ENCODE measurements at regions not wholly inside any gene's neighbourhood (a gene's known extent, or its start where the extent isn't known, plus 50 kb on each side); places are given as distances from the start of the nearest gene placed in this dataset.
A peak's percentile ranks its signal among the peaks of the same experiment; 100 is the strongest.

DNA sequence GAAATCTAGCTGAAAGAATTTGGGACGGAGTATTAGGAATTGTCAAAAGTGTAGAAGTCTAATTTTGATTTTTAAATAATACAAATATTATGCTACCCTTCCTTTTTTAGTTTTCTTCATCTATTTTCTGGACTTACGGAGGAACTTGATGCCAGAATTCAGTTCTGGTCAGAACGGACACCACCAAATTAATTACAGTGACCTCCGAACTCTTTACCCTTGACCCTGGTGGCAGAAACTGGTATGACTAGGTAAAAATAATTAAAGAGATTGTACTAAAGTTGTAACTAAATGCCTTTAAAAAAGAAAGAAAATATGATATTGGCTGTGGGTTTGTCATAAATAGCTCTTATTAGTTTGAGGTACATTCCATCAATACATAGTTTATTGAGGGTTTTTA lies 751.1 kb upstream of the MAP3K7 start:
- Mint-ChIP-seq H3K27me3 (ENCODE audit: low read depth) (no peaks in the 10 kb centered on the region), H3K4me1 (peaks cover 9% of the 10 kb centered on the region), H3K9me3 (peaks cover 2% of the 10 kb centered on the region), H3K36me3 (ENCODE audit: low read depth) (no peaks in the 10 kb centered on the region), H3K27ac (no peak overlapping the region), H3K4me3 (no peak overlapping the region)
- TF ChIP-seq, protein P1, sequence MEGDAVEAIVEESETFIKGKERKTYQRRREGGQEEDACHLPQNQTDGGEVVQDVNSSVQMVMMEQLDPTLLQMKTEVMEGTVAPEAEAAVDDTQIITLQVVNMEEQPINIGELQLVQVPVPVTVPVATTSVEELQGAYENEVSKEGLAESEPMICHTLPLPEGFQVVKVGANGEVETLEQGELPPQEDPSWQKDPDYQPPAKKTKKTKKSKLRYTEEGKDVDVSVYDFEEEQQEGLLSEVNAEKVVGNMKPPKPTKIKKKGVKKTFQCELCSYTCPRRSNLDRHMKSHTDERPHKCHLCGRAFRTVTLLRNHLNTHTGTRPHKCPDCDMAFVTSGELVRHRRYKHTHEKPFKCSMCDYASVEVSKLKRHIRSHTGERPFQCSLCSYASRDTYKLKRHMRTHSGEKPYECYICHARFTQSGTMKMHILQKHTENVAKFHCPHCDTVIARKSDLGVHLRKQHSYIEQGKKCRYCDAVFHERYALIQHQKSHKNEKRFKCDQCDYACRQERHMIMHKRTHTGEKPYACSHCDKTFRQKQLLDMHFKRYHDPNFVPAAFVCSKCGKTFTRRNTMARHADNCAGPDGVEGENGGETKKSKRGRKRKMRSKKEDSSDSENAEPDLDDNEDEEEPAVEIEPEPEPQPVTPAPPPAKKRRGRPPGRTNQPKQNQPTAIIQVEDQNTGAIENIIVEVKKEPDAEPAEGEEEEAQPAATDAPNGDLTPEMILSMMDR (IDR thresholded peaks at IDR 0.05; ENCODE audit: unreplicated experiment in 3 of 3), result peak in 2 of 3 experiments; percentile 20 to 32

DNA sequence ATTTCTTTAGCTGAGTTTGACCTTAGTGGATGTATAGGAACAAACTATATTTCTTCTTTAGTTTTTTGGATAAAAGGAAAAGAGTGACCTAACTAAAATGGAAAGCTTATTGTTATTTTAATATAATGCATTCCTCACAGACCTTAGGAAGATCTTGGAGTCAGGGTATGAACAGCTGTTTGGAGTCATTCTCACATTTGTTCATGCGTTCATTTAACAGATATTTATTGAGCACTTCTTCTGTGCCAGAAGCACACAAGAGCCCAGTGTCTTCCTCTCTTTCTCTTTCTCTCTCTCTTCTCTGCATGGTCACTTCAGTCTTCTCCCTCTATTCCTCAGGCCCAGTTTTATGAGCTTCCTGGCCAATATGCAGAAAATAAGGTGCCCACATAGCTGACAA lies 744.0 kb upstream of the MAP3K7 start:
- TF ChIP-seq, protein P1 (IDR thresholded peaks at IDR 0.05; ENCODE audit: unreplicated experiment in 3 of 3), result no peak
- H3K36me3 Mint-ChIP-seq (ENCODE audit: low read depth), result no peaks in the 10 kb centered on the region
- H3K4me1 Mint-ChIP-seq, result peaks cover 18% of the 10 kb centered on the region
- H3K4me3 Mint-ChIP-seq, result no peak overlapping the region
- H3K9me3 Mint-ChIP-seq, result peaks cover 6% of the 10 kb centered on the region
- H3K27me3 Mint-ChIP-seq (ENCODE audit: low read depth), result no peaks in the 10 kb centered on the region
- peak overlapping the region in 2 of 3 experiments; percentile 5 to 34 for H3K27ac Mint-ChIP-seq

DNA sequence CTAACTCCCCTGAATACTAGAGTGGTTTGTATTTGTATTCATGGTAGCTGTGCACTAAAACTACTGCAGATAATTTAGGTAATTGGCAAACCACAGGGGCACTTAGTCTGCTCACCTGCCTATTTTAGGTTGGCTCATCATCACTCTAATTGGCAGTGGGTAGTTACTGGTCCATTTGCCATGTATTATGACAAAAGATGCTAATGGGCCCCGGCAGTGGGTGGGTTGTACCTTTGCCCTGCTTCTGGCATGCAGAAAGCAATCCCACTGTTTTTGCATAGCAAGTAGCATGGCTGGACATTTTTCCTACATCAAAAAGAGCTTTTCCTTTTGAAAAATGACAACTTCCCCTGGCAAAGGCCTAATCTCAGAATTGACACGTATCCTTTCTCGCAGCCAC lies 741.4 kb upstream of the MAP3K7 start:
- Mint-ChIP-seq H3K4me3 (no peak overlapping the region), H3K27ac (no peak overlapping the region), H3K36me3 (ENCODE audit: low read depth) (no peaks in the 10 kb centered on the region), H3K9me3 (peaks cover 4% of the 10 kb centered on the region), H3K27me3 (ENCODE audit: low read depth) (no peaks in the 10 kb centered on the region), H3K4me1 (peaks cover 25% of the 10 kb centered on the region)
- TF ChIP-seq, protein P1 (IDR thresholded peaks at IDR 0.05; ENCODE audit: unreplicated experiment in 3 of 3), result no peak

DNA sequence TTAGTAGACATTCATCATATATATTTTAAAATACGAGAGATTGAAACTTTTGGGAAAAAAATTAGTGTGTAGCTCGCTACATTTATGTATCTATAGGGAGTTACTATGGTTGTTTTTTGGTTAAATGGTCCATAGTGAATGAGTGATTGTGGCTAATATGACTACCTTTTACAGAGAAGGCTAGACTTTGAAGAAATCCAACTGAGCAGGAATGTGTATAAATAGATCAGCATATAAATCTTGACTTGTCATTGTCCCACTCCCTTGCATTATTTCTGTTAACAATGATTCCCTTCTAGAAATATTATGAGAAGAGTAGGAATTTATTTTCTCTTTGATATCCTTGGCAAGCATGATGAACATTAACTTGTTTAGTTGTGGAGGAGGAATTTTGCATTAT lies 737.8 kb upstream of the MAP3K7 start:
- Mint-ChIP-seq H3K27ac (no peak overlapping the region), H3K4me1 (peaks cover 10% of the 10 kb centered on the region), H3K36me3 (ENCODE audit: low read depth) (no peaks in the 10 kb centered on the region), H3K9me3 (no peaks in the 10 kb centered on the region), H3K4me3 (no peak overlapping the region), H3K27me3 (ENCODE audit: low read depth) (no peaks in the 10 kb centered on the region)
- TF ChIP-seq, protein P1 (IDR thresholded peaks at IDR 0.05; ENCODE audit: unreplicated experiment in 3 of 3), result no peak

DNA sequence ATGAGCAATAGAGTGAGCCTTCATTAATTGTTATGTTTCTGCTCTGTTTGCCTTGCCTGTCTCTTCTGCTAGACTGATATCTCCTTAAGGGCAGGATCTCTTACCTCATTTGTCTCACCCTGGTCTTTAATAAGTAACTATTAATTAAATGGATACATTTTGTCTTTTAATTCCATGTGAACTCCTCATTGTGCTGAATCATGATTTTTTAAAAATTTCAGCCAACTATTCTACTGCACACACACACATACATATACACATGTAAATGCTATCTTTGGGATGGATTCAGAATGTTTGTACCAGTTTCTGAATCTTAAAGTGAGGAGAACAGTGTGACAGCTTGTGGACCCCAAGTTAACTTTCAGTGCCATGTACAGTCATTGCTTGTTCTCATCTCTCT lies 731.1 kb upstream of the MAP3K7 start:
- Mint-ChIP-seq H3K36me3 (ENCODE audit: low read depth) (no peaks in the 10 kb centered on the region), H3K4me1 (peaks cover 21% of the 10 kb centered on the region), H3K27ac (peak overlapping the region in 1 of 3 experiments; percentile 61), H3K4me3 (no peak overlapping the region), H3K27me3 (ENCODE audit: low read depth) (no peaks in the 10 kb centered on the region), H3K9me3 (peaks cover 2% of the 10 kb centered on the region)
- TF ChIP-seq, protein P1 (IDR thresholded peaks at IDR 0.05; ENCODE audit: unreplicated experiment in 3 of 3), result no peak

DNA sequence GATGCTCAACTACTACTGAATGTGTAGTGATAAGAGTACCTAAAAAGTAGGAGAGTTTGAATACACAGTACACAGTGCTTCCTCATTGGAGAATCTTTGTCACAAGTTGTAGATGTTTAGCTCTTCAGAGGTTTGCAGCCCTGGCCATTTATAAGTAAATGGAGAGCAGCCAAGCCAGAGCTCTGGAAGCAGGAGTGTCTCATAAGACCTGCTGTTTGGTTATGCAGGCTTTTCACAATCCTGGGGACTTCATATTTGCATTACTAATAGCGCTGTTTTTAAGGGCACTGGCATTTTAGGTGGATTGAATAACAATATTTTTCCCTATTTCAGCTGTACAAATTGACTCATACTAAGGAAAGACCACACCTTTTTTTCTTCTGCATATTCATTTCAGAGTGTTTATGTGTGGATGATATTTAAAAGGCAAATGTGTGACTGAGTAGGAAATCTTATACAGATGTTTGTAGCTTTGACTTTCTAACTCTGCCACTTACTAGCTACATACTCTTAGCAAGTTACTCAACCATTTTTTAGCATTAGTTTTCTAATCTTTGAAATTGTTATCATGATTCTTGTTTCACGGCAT lies 730.5 kb upstream of the MAP3K7 start:
- peaks cover 2% of the 10 kb centered on the region for H3K9me3 Mint-ChIP-seq
- peak overlapping the region in 2 of 3 experiments; percentile 61 to 92 for H3K27ac Mint-ChIP-seq
- no peak overlapping the region for H3K4me3 Mint-ChIP-seq
- peaks cover 21% of the 10 kb centered on the region for H3K4me1 Mint-ChIP-seq
- TF ChIP-seq, protein P1 (IDR thresholded peaks at IDR 0.05; ENCODE audit: unreplicated experiment in 3 of 3), result no peak
- H3K27me3 Mint-ChIP-seq (ENCODE audit: low read depth), result no peaks in the 10 kb centered on the region
- H3K36me3 Mint-ChIP-seq (ENCODE audit: low read depth), result no peaks in the 10 kb centered on the region

All from nephron (organoid).